Fibroblast of villous mesenchyme (primary cell): ENCODE measurements at regions not wholly inside any gene's neighbourhood (a gene's known extent, or its start where the extent isn't known, plus 50 kb on each side); places are given as distances from the start of the nearest gene placed in this dataset.
A peak's percentile ranks its signal among the peaks of the same experiment; 100 is the strongest.

Experiments used
- DNase-seq: peaks from one replicate; pipeline ENCODE4 v3.0.0-alpha.2; 2010; ENCODE audit warnings: low read depth
- H3K4me3 ChIP-seq: 2 replicates; pipeline ENCODE4 v1.5.1; 2011; ENCODE audit warnings: low read depth, mild to moderate bottlenecking, low read length
- CTCF ChIP-seq: IDR thresholded peaks from 2 replicates; pipeline ENCODE4 v1.5.1; 2012; ENCODE audit warnings: low read depth, mild to moderate bottlenecking, low read length; ENCODE audit not compliant: insufficient read depth

GRCh38 chr10:83592337-83592935 is 546.9 kb upstream of the GHITM start:
- TF ChIP-seq CTCF = no peak
- H3K4me3 ChIP-seq = no peak overlapping the region
- DNase-seq = no peak

DNA sequence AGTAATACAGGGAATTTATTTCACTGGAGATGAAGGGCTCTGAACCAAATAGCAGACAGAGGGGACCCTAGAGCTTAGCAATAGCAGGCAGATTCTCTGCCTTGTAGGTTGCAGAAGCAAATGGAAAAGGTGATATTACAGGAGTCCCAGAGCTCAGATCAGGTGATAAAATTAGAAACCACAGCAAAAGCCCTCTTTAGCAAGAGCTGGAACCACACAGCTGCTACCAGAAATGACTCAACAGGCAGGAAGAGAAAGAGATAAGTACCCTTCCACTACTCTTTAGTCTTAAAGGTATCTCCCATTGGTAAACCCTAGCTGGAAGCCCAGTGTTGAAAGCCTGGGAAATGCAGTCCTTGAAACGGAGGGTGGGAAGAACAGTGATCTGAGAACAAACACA is 535.6 kb upstream of the GHITM start:
- H3K4me3 ChIP-seq = no peak overlapping the region
- peak; percentile 36 for DNase-seq
- TF ChIP-seq CTCF = no peak

DNA sequence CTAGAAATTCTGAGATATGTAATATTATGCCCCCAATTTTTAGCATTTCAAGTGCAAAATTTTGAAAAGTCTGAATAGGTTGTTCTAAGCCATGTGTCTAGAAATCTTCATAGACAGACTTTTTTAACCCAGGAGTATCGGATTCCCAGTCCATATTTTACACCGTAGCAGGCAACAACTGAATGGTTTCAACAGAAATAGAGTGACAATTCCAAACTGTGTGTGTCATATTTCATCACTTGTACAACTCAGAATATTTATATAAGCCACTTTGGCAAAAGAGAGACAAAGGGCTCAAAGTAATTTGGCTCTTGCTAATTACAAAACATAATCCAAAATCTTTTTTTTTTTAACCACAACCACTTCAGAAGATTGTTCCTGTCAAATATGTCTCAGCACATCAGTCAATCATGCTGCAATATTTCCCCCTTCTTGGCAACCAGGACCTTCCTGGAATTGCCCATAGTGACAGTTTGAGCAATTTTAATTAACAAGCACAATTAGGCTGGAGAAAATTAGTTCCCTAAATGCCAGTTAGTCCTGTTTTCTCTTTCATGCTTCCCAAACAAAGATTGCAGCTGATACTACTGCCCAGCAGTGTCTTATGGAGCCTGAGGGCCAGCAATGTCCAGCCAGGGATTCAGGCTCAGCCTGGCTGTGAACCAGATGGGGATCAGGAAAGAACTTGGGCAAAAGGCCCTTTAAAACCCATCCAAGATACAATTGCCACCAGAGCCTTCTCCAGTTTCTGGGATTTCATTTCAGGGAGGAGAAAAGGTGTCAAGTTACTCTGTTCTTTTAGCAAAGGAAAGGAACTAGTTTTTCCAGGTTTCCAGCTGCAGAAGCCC is 533.3 kb upstream of the GHITM start:
- no peak for TF ChIP-seq CTCF
- H3K4me3 ChIP-seq = no peak overlapping the region
- peak; percentile 20 for DNase-seq

DNA sequence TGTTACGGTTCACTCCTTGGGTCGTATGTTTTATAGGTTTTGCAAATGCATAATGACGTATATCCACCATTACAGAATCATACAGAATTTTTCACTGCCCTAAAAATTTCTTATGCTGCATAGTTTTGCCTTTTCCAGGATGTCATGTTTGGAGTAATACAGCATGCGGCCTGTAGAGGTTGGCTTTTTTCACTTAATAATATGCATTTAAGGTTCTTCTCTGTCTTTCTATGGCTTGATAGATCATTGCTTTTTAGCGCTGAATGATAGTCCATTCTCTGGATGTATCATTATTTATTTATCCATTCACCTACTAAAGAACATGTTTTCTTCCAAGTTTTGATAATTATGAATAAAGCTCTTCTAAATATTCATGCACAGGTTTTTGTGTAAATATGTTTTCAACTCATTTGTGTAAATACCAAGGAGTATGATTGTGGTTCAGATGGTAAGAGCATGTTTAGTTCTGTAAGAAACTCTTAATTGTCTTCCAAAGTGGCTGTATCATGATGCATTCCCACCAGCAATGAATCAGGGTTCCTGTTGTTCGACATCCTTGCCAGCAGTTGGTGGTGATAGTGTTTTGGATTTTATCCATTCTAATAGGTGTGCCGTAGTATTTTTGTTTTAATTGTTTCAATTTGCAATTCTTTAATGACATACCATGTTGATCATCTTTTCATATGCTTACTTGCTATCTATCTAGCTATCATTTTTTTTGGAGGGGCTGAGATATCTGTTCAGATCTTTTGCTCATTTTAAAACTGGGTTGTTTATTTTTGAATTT is 531.2 kb upstream of the GHITM start:
- no peak overlapping the region for H3K4me3 ChIP-seq
- DNase-seq = peak; percentile 49
- peak; percentile 13 for TF ChIP-seq CTCF

DNA sequence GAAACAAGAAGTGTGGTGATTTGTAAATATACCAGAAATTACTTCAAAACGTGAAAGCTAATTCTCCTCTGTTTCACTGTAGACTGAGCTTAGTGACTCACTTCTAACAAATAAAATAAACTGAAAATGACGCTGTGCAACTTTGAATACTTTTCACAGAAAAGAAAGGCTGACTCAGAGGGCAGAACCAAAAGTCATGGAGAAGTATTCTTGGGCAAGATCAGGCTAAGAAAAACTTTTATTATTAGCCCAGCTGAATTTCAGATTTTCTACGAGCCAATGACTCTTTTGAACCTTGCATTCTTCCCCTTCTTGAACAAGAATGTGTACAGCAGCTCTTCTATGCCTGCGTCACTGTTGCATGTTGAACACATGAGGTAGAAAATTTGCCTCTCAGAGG is 527.3 kb upstream of the GHITM start:
- DNase-seq = peak; percentile 85
- no peak for TF ChIP-seq CTCF
- H3K4me3 ChIP-seq = no peak overlapping the region

DNA sequence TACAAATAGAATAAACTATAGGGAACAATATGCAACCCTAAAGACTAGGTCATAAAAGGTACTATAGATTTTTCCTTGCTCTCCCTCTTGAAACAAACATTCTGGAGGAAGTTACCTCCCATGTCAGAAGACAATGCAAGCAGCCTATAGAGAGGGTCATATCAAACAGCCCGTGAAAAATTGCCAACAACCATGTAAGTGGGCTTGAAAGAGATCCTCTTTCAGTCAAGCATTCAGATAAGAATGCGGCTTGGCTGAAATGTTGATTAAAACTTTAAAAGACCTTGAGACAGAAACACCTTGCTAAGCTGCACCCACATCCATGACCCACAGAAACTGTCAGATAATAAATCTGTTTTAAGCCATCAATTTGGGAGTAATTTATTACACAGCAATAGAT is 526.6 kb upstream of the GHITM start:
- TF ChIP-seq CTCF = no peak
- H3K4me3 ChIP-seq = no peak overlapping the region
- no peak for DNase-seq
